ENCODE measurements at regions not wholly inside any gene's neighbourhood (a gene's known extent, or its start where the extent isn't known, plus 50 kb on each side); places are given as distances from the start of the nearest gene placed in this dataset.
"Not testable (repeated sequence)": the region's sequence is repeated elsewhere in the genome, so short reads cannot be mapped to it uniquely, and the experiment has no call there.

DNA sequence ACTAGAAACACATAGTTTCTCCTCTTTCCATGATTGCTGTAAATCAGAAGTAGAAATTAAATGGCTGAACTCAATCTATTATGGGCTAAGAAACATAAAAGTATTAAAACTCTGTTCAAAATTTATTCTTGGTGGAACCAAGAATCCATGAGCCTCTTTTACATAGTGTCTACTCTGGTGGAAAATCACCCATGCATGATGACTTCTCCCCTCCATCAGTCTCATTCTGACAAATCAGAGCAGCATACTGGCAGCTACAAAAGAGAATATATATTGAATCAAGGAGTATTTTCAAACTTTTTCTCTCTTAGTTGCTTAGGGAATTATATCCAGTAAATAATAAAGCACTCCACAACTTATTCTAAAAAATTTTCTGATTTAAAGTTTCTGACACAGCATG, 536.9 kb upstream of the CCDC54 start:
- no peak for DNase-seq

DNA sequence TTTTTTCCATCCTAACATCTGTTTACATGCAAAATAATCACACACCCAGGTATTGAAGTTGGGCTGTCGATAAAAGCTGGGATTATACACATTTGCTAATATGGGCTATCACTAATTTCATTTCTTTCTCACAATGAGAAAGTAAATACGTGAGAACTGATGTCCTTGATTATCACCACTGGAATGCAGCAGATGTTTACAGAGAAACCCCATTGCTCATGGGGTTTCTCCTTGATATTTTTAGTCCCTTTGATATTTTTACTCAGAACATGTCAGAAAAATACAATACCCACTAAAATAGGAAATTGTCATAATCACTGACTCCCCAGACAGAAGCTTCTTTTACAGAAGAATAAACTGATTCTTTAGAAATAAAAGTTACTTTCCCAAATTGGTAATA, 535.1 kb upstream of the CCDC54 start:
- DNase-seq, result no peak

DNA sequence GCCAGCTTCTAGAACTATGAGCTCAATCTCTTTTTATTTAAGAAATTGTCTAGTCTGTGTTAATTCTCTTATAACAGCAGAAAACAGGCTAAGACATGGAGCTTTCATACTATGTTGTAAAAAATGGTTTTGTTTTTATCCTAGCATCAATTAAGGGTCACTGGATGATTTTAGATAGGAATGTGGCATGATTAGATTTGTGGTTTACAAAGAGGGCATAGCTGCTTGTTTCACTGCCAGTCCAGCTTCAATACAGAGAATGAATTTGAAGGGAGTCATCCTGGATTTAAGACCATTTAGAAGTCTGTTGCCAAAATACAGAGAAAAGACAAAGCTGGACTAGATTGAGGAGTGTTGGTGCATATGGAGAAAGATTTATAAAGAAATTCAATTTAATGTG, 532.6 kb upstream of the CCDC54 start:
- no peak for DNase-seq

- DNase-seq, result no peak
Measured at GRCh38 chr3:106848099-106848498, 529.1 kb upstream of the CCDC54 start.

GRCh38 chr3:106850437-106850836, 526.8 kb upstream of the CCDC54 start:
- DNase-seq, result no peak

- not testable (repeated sequence) for DNase-seq
Measured at GRCh38 chr3:106858321-106858720, 518.9 kb upstream of the CCDC54 start.

DNA sequence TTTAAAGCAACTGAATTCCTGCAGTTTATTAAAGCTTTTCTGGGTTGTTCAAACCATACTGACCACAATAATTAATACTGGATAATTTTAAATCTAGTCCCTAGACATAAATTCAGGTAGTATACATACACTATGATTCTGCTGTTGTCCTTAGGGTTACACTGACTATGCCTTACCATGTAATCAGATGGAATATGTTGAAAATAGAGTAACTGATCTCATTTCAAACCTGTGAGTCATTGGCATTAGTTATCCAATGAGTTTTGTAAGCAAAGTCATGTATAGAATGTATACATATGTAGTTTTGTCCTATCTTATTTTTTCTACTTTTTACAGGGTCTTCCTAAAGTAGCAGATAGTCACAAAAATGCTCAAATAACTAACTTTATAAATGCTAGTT, 517.1 kb upstream of the CCDC54 start:
- no peak for DNase-seq

DNA sequence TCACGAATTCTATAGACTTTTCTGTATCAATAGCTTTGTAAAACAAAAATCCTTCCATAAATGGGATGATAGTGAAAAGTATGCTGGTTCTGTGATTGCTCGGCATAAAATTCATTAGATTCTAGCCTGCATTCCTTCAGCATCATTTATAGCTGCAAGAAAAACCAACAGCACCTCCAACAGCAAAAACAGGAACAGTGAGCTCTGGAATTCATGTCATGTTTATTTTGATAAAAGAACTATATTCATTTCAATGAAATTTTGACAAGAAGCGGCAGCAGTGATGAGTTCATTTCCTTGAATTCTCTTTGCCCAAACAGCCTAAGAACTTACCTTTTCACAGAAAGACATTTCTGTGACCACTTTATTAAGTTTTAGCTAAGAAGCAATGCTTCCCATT, 515.2 kb upstream of the CCDC54 start:
- no peak for DNase-seq

DNA sequence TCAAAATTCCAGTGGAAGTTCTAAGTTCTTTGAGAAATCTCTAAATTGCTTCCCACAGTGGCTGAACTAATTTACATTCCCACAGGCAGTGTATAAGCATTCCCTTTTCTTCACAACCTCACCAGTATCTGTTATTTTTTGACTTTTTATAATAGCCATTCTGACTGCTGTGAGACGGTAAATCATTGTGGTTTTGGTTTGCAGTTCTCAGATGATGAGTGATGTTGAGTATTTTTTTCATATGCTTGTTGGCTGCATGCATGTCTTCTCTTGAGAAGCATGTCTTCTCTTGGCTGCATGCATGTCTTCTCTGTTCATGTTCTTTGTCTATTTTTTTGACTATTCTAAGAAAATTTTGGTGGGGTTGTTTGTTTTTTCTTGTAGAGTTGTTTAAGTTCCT, 499.6 kb upstream of the CCDC54 start:
- no peak for DNase-seq

DNA sequence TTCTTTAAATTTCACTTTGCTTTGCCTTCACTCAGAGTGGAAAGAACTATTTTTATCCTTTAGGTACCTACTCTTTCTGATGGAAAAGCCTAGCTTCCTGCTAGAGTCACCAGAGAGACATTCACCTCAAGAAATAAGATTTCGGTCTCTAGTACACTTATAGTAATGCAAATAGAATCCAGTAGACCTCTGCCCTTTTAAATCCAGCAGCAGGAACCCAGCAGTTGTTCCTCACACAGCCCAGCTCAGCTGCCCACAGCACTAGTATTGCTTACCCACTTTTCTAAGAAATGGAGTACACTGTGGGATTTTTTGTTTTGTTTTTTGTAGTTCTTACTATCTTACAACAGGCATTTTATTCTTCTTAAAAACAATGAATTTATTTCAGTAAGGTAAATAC, 497.0 kb upstream of the CCDC54 start:
- DNase-seq, result no peak

- no peak for DNase-seq
Measured at GRCh38 chr3:106881186-106881585, 496.1 kb upstream of the CCDC54 start.

GRCh38 chr3:106882297-106882696, 494.9 kb upstream of the CCDC54 start:
- DNase-seq, result no peak

DNA sequence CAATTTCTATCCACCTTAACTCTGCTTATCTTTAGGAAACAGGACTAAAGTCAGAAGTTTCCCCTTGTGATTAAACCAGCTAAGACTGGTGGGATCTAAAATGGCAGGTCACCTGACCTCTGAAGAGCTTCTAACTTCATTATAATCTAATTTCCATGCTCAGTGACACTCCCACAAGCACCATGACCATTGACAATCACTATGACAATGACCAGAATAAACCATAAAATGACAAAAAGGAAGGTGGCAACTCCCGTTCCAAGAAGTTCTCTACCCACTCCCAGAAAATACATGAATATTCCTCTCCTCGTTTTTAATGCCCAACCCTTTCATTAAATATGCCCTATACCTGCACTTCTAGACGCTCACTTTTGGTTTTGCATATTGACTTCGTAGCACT, 471.2 kb upstream of the CCDC54 start:
- DNase-seq, result no peak

GRCh38 chr3:106908181-106908938, 468.9 kb upstream of the CCDC54 start:
- no peak for DNase-seq

GRCh38 chr3:106913111-106913698, 464.0 kb upstream of the CCDC54 start:
- DNase-seq, result no peak

DNA sequence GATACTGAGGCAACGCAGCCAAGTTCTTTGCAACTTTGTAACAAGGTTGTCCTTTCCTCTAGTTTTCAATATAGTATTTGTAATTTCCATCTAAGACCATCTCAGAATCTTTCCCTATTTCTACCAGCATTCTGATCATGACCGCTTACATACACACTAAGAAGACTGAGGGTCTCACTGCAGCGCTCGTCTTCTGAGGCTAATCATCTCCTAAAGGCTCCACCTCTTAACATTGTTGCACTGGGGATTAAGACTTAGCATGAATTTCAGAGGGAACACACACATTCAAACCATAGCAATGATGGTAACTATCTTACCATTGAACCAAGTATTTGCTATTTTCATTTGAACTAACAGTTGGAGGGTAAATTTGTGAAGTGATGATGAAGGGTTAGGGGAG, 463.3 kb upstream of the CCDC54 start:
- no peak for DNase-seq

GRCh38 chr3:106920609-106921008, 456.6 kb upstream of the CCDC54 start:
- no peak for DNase-seq

GRCh38 chr3:106929081-106929480, 448.2 kb upstream of the CCDC54 start:
- no peak for DNase-seq

DNA sequence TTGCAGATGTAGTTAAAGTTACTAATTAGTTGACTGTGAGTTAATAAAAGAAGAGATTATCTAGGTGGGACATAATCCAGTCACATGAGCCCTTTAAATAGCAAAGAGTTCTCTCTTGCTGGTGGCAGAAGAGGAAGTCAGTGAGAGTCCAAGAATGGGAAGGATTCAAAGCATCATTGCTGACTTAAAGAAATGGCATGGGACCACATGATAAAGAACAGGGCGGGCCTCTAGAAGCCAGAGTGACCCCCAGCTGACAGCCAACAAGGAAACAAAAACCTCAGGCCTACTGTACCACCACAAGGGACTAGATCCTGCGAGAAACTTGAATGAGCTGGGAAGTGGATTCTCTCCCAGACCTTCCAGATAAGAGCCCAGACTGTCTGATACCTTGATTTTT, 447.2 kb upstream of the CCDC54 start:
- no peak for DNase-seq

DNA sequence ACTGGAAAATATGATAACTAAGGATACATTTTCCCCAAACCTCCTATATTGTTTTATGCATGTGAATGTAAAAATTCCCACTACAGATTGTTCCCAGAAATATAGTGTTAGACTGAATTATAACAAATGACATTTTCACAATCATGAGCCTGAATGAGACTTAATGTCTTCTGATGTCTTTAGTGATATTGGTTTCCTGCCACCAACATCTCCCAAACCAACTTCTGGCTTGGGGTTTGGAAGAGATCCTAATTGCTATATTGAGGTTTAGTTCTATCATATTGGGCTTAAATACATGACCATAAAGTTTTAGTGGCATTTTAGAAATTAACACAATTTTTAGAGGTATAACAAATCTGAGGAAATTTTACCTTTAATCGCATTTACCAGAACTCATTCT, 445.3 kb upstream of the CCDC54 start:
- DNase-seq, result no peak

GRCh38 chr3:106936337-106936736, 440.9 kb upstream of the CCDC54 start:
- no peak for DNase-seq

- no peak for DNase-seq
Measured at GRCh38 chr3:106942051-106942450, 435.2 kb upstream of the CCDC54 start.

DNA sequence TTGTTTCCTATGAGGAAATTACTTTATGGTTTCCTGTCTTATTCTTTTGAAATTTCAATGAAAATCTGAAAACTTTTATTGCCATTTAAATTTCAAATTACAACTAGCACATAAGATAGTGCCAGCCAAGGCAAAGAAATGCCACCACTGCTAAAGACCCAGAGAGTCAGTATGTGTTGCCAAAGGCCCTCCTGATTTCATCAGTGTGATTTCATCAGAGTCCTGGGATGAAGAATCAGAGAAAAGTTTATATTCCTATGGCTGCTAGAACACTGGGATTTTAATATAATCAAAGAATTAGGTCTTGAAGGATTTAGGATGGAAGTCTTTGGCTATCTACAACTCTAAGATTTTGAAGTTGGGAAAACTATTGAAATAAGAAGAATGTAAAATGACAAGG, 434.2 kb upstream of the CCDC54 start:
- no peak for DNase-seq

DNA sequence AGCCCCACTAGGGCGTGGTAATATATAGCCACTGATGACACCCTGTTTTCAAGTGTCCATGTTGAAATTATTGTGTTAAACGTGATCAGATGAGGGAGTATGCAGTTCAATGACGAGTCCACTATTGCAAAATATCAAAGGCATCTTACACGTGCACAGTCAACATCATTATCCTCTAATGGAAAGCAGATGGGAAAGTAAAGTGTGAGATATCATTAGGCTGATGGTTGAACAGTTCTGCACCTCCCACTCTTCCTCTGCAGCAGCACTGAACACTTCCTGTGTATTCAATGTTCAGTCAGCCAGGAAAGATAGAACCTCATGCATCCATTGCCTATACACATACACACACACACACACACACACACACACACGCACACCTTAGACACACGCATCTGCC, 431.8 kb upstream of the CCDC54 start:
- DNase-seq, result no peak

DNA sequence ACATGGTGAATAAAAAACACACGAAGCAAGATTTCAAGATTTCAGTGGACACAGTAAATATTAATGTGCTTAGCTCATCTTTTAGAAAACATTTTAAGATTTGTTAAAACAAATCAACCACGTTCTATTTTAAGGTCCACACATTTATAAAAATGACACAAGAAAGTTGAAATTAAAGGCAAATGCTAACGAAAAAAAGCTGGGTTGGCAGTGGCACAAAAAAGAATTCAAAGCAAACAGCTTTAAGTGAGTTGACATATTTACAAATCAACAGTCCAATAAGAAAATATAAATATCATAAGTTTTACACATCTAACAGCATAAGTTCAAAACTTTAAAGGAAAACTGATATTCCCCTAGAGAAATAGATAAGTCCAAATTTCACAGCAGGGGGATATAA, 430.4 kb upstream of the CCDC54 start:
- DNase-seq, result no peak
